Activated CD4-positive, alpha-beta T cell treated with anti-CD3 and anti-CD28 coated beads for 24 hours (primary cell): ENCODE measurements at regions not wholly inside any gene's neighbourhood (a gene's known extent, or its start where the extent isn't known, plus 50 kb on each side); places are given as distances from the start of the nearest gene placed in this dataset.
"Not testable (repeated sequence)": the region's sequence is repeated elsewhere in the genome, so short reads cannot be mapped to it uniquely, and the experiment has no call there.

Experiments used
- DNase-seq, 2 donors: peaks; one replicate each; pipeline ENCODE4 v3.0.0-alpha.2; 2020; ENCODE audit warnings: low read depth in 2 of 2

GRCh38 chr7:10463701-10464100 lies 510.0 kb upstream of the PHF14 start:
- no peak for DNase-seq

- not testable (repeated sequence) for DNase-seq
These were observed 508.1 kb upstream of the PHF14 start for GRCh38 chr7:10465536-10465935.

GRCh38 chr7:10468908-10469307 lies 504.8 kb upstream of the PHF14 start:
- DNase-seq, result no peak

- no peak for DNase-seq
These were observed 504.2 kb upstream of the PHF14 start for GRCh38 chr7:10469476-10469875.

- no peak for DNase-seq
These were observed 502.2 kb upstream of the PHF14 start for GRCh38 chr7:10471280-10472058.

GRCh38 chr7:10472115-10472514 lies 501.6 kb upstream of the PHF14 start:
- no peak for DNase-seq

- no peak for DNase-seq
These were observed 500.1 kb upstream of the PHF14 start for GRCh38 chr7:10473569-10473968.

- DNase-seq, result no peak
These were observed 499.6 kb upstream of the PHF14 start for GRCh38 chr7:10474048-10474447.

GRCh38 chr7:10475940-10476641 lies 497.6 kb upstream of the PHF14 start:
- no peak for DNase-seq

- DNase-seq, result no peak
These were observed 497.0 kb upstream of the PHF14 start for GRCh38 chr7:10476642-10477041.

GRCh38 chr7:10483671-10484070 lies 490.0 kb upstream of the PHF14 start:
- DNase-seq, result no peak

- no peak for DNase-seq
These were observed 488.9 kb upstream of the PHF14 start for GRCh38 chr7:10484767-10485166.

GRCh38 chr7:10501206-10501884 lies 472.3 kb upstream of the PHF14 start:
- DNase-seq, result not testable (repeated sequence)

GRCh38 chr7:10507032-10507431 lies 466.6 kb upstream of the PHF14 start:
- no peak for DNase-seq

GRCh38 chr7:10521306-10521705 lies 452.4 kb upstream of the PHF14 start:
- no peak for DNase-seq

- DNase-seq, result not testable (repeated sequence)
These were observed 440.2 kb upstream of the PHF14 start for GRCh38 chr7:10533429-10533828.

GRCh38 chr7:10536561-10536960 lies 437.1 kb upstream of the PHF14 start:
- DNase-seq, result no peak

GRCh38 chr7:10537764-10538163 lies 435.9 kb upstream of the PHF14 start:
- DNase-seq, result no peak

- DNase-seq, result no peak
These were observed 416.3 kb upstream of the PHF14 start for GRCh38 chr7:10557375-10557774.

- DNase-seq, result no peak
These were observed 413.2 kb upstream of the PHF14 start for GRCh38 chr7:10560497-10560896.

GRCh38 chr7:10568891-10569290 lies 404.8 kb upstream of the PHF14 start:
- no peak for DNase-seq

- no peak for DNase-seq
These were observed 401.9 kb upstream of the PHF14 start for GRCh38 chr7:10571759-10572158.

GRCh38 chr7:10577866-10578374 lies 395.8 kb upstream of the PHF14 start:
- no peak for DNase-seq
